Small intestine (tissue), 7 donors: ENCODE measurements at regions not wholly inside any gene's neighbourhood (a gene's known extent, or its start where the extent isn't known, plus 50 kb on each side); places are given as distances from the start of the nearest gene placed in this dataset.

Experiments
- DNase-seq, 2 donors: peaks; one replicate each; pipeline versions ENCODE4 v3.0.0 to v3.0.0-alpha.2; 2013
- FAIRE-seq: peaks from 2 replicates; lab custom pipeline; 2012; peaks lifted over from hg19 to GRCh38; lab: Jason Lieb, UNC
- H3K27ac ChIP-seq, 3 donors: one replicate each; pipeline ENCODE4 v1.5.1; 2013; ENCODE audit warnings: low read length in 2 of 3, mild to moderate bottlenecking in 2 of 3, control low read depth in 1 of 3, inconsistent platforms in 1 of 3, low read depth in 1 of 3, moderate library complexity in 1 of 3
- H3K27me3 ChIP-seq, 3 donors: one replicate each; pipeline ENCODE4 v1.6.1; 2013; ENCODE audit warnings: low read length in 3 of 3, inconsistent platforms in 1 of 3; ENCODE audit not compliant: control insufficient read depth in 3 of 3, insufficient read depth in 3 of 3
- H3K36me3 ChIP-seq, 3 donors: one replicate each; pipeline ENCODE4 v1.6.1; 2013; ENCODE audit warnings: low read length in 3 of 3, inconsistent platforms in 1 of 3, low read depth in 1 of 3, mild to moderate bottlenecking in 1 of 3, moderate library complexity in 1 of 3; ENCODE audit not compliant: control insufficient read depth in 3 of 3, insufficient read depth in 2 of 3
- H3K4me1 ChIP-seq, 3 donors: one replicate each; pipeline ENCODE4 v1.6.1; 2013; ENCODE audit warnings: low read length in 2 of 3, inconsistent platforms in 1 of 3, low read depth in 1 of 3, mild to moderate bottlenecking in 1 of 3, moderate library complexity in 1 of 3; ENCODE audit not compliant: control insufficient read depth in 3 of 3, insufficient read depth in 2 of 3
- H3K4me3 ChIP-seq, 3 donors: one replicate each; pipeline ENCODE4 v1.5.1; 2013; ENCODE audit warnings: low read length in 3 of 3, control low read depth in 1 of 3, inconsistent platforms in 1 of 3, low read depth in 1 of 3, mild to moderate bottlenecking in 1 of 3, moderate library complexity in 1 of 3
- H3K9me3 ChIP-seq, 2 donors: one replicate each; pipeline ENCODE4 v1.6.1; 2013; ENCODE audit warnings: low read depth in 1 of 2, low read length in 1 of 2; ENCODE audit not compliant: control insufficient read depth in 2 of 2, insufficient read depth in 1 of 2
- WGBS, 3 donors: extraction: QIAGEN DNeasy Blood & Tissue Kit; methylation state at CpG; one replicate each; pipeline ENCODE4 v1.1.7; 2013; 5-methylcytosine and 5-hydroxymethylcytosine counted together
- donor health status: healthy with polysubstance abuse.
- donor health status: control.
- donor health status: control.
- donor health status: Bipolar disorder and iron deficiency.
- donor health status: healthy.

- Histone ChIP-seq H3K4me1 (peaks cover 0 to 13% (median 0%) of the 10 kb centered on the region in 3 donors), H3K9me3 (peaks cover 0 to 18% of the 10 kb centered on the region in 2 donors), H3K4me3 (no peak overlapping the region), H3K27ac (no peak overlapping the region), H3K36me3 (no peaks in the 10 kb centered on the region), H3K27me3 (no peaks in the 10 kb centered on the region)
- DNase-seq = no peak
- whole genome bisulfite sequencing, 3 donors = 62 to 91% (median 83%) methylated on average over 2 of the region's 2 CpGs
- FAIRE-seq = no peak
These were observed 264.4 kb downstream of the FOXG1 start for GRCh38 chr14:29030970-29031369.

DNA sequence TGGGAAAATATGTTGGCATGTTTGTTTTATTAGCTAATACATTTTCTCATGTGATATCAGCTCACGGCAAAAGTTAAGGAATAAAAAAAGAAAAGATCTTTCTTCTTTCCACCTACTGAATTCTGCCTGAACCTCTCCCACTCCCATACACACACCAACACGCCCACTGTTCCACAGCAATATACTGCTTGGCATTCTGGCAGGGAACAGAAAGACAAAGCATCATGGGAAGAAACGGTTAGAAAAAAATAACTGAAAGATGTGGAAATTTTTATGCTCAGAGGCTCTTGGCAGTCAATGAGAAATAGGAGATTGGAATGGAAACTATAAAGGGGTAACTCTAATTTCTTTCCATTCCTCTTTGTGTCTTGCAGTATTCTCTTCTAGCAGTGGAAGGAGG is 268.5 kb downstream of the FOXG1 start:
- Histone ChIP-seq H3K4me3 (no peak overlapping the region), H3K27ac (no peak overlapping the region), H3K4me1 (no peaks in the 10 kb centered on the region), H3K9me3 (no peaks in the 10 kb centered on the region), H3K36me3 (no peaks in the 10 kb centered on the region), H3K27me3 (no peaks in the 10 kb centered on the region)
- DNase-seq (no peak), FAIRE-seq (no peak)
- 62 to 75% (median 69%) methylated on average over 3 of the region's 3 CpGs for WGBS, 3 donors

- H3K27me3 ChIP-seq = no peaks in the 10 kb centered on the region
- H3K9me3 ChIP-seq = no peaks in the 10 kb centered on the region
- DNase-seq (no peak), FAIRE-seq (no peak)
- no peaks in the 10 kb centered on the region for H3K4me1 ChIP-seq
- H3K27ac ChIP-seq = no peak overlapping the region
- no peaks in the 10 kb centered on the region for H3K36me3 ChIP-seq
- no peak overlapping the region for H3K4me3 ChIP-seq
These were observed 270.8 kb downstream of the FOXG1 start for GRCh38 chr14:29037411-29037810.

- FAIRE-seq (no peak), DNase-seq (no peak)
- no peaks in the 10 kb centered on the region for H3K9me3 ChIP-seq
- H3K27me3 ChIP-seq = no peaks in the 10 kb centered on the region
- H3K36me3 ChIP-seq = no peaks in the 10 kb centered on the region
- WGBS, 3 donors = 58 to 74% (median 74%) methylated on average over 2 of the region's 2 CpGs
- no peaks in the 10 kb centered on the region for H3K4me1 ChIP-seq
- H3K27ac ChIP-seq = no peak overlapping the region
- no peak overlapping the region for H3K4me3 ChIP-seq
These were observed 272.6 kb downstream of the FOXG1 start for GRCh38 chr14:29039171-29039570.

DNA sequence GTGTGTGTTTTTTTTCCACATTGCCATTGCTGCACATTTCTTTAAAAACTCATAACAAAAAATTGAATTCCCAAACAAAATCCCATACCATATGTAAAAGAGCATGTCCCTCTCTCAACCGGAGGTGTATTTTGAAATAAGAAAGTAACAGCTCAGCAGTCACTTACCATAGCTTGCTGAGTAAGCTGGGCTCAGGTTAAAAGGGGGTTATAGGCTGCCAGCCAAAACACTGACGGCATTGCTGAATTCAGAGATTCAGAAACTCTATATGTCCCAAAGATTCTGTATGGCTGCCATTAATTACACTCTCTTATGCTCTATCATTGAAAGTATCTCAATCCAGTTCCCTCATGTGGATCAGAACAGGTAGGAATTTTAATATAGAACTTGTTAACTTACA is 276.0 kb downstream of the FOXG1 start:
- no peaks in the 10 kb centered on the region for H3K27me3 ChIP-seq
- H3K27ac ChIP-seq = no peak overlapping the region
- no peaks in the 10 kb centered on the region for H3K36me3 ChIP-seq
- 79 to 84% (median 83%) methylated on average over 2 of the region's 2 CpGs for WGBS, 3 donors
- no peaks in the 10 kb centered on the region for H3K9me3 ChIP-seq
- FAIRE-seq = no peak
- no peak overlapping the region for H3K4me3 ChIP-seq
- no peaks in the 10 kb centered on the region for H3K4me1 ChIP-seq
- DNase-seq = no peak

- DNase-seq = no peak
- FAIRE-seq = no peak
- Histone ChIP-seq H3K27me3 (no peaks in the 10 kb centered on the region), H3K36me3 (no peaks in the 10 kb centered on the region), H3K9me3 (no peaks in the 10 kb centered on the region), H3K27ac (no peak overlapping the region), H3K4me3 (no peak overlapping the region), H3K4me1 (no peaks in the 10 kb centered on the region)
- 84 to 93% (median 86%) methylated on average over 2 of the region's 2 CpGs for WGBS, 3 donors
These were observed 277.1 kb downstream of the FOXG1 start for GRCh38 chr14:29043737-29044136.

DNA sequence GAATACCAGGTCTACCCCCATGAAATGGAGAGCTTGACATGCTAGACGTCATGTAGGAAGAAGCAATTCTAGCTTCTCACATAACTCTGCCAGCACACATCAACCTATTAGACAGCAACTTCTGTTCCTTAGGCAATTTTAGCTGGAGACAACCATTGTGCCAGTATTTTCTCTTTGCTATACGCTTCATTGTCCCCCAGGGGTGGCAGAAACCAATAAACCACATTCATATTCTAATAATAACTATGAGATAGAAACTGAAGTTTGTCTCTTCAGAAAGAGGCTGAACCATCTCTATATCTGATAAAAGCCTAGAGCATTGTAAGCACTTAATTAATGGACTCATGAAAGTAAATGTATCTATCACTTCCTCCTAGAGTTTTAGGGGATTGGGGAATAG is 278.6 kb downstream of the FOXG1 start:
- FAIRE-seq = no peak

GRCh38 chr14:29054119-29054518 is 287.5 kb downstream of the FOXG1 start:
- H3K4me1 ChIP-seq = no peaks in the 10 kb centered on the region
- 76 to 87% (median 80%) methylated on average over 2 of the region's 2 CpGs for WGBS, 3 donors
- no peaks in the 10 kb centered on the region for H3K9me3 ChIP-seq
- no peaks in the 10 kb centered on the region for H3K27me3 ChIP-seq
- FAIRE-seq = no peak
- no peaks in the 10 kb centered on the region for H3K36me3 ChIP-seq
- no peak overlapping the region for H3K4me3 ChIP-seq
- no peak for DNase-seq
- no peak overlapping the region for H3K27ac ChIP-seq

More for the DNA sequence above, 278.6 kb downstream of the FOXG1 start:
- Histone ChIP-seq H3K27ac (no peak overlapping the region), H3K4me3 (no peak overlapping the region), H3K36me3 (no peaks in the 10 kb centered on the region), H3K4me1 (no peaks in the 10 kb centered on the region), H3K27me3 (no peaks in the 10 kb centered on the region), H3K9me3 (no peaks in the 10 kb centered on the region)
- DNase-seq = no peak
- 38 to 69% (median 52%) methylated on average over 2 of the region's 2 CpGs for WGBS, 3 donors

- 65 to 70% (median 67%) methylated on average over 6 of the region's 6 CpGs for WGBS, 3 donors
These were observed 289.5 kb downstream of the FOXG1 start for GRCh38 chr14:29056041-29056566.

More at GRCh38 chr14:29056041-29056566, 289.5 kb downstream of the FOXG1 start:
- DNase-seq (no peak), FAIRE-seq (no peak)
- no peaks in the 10 kb centered on the region for H3K4me1 ChIP-seq
- no peaks in the 10 kb centered on the region for H3K36me3 ChIP-seq
- H3K27ac ChIP-seq = no peak overlapping the region
- no peaks in the 10 kb centered on the region for H3K9me3 ChIP-seq
- no peak overlapping the region for H3K4me3 ChIP-seq
- no peaks in the 10 kb centered on the region for H3K27me3 ChIP-seq
